NCI-H2107 treated with DMSO at 0.1 percent for 48 hours (cell line): ENCODE measurements at regions not wholly inside any gene's neighbourhood (a gene's known extent, or its start where the extent isn't known, plus 50 kb on each side); places are given as distances from the start of the nearest gene placed in this dataset.

Source experiments
- DNase-seq: peaks from one replicate; lab custom pipeline; 2025; ENCODE audit not compliant: unreplicated experiment; lab: John Stamatoyannopoulos, UW

DNA sequence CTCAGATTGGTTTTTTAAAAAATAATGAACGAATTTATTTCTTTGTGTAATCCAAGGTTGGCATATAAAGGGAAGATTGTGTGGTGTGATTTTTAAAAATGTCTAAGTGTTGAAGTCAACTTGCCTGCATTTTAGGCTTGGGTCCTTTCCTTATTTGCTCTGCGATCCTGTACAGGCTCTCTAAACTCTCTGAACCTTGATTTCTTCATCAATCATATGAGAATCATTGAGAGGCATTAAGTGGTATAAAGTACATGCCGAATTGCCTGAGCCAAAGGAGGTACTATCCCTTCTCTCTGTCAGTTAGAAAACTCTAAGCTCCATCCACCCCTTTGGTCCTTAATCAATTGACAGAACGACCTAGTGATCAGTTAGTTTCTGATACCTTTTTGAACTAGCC lies 440.4 kb upstream of the MEX3C start:
- no peak for DNase-seq

GRCh38 chr18:51639541-51639940 lies 442.1 kb upstream of the MEX3C start:
- no peak for DNase-seq

GRCh38 chr18:51643483-51643882 lies 446.0 kb upstream of the MEX3C start:
- no peak for DNase-seq

GRCh38 chr18:51645607-51646006 lies 448.1 kb upstream of the MEX3C start:
- DNase-seq = no peak

GRCh38 chr18:51647346-51647745 lies 449.9 kb upstream of the MEX3C start:
- no peak for DNase-seq

- no peak for DNase-seq
Observed at GRCh38 chr18:51647942-51648341, 450.5 kb upstream of the MEX3C start.

- no peak for DNase-seq
Observed at GRCh38 chr18:51649796-51650195, 452.3 kb upstream of the MEX3C start.

- no peak for DNase-seq
Observed at GRCh38 chr18:51651761-51652160, 454.3 kb upstream of the MEX3C start.

GRCh38 chr18:51653507-51654213 lies 456.2 kb upstream of the MEX3C start:
- no peak for DNase-seq

DNA sequence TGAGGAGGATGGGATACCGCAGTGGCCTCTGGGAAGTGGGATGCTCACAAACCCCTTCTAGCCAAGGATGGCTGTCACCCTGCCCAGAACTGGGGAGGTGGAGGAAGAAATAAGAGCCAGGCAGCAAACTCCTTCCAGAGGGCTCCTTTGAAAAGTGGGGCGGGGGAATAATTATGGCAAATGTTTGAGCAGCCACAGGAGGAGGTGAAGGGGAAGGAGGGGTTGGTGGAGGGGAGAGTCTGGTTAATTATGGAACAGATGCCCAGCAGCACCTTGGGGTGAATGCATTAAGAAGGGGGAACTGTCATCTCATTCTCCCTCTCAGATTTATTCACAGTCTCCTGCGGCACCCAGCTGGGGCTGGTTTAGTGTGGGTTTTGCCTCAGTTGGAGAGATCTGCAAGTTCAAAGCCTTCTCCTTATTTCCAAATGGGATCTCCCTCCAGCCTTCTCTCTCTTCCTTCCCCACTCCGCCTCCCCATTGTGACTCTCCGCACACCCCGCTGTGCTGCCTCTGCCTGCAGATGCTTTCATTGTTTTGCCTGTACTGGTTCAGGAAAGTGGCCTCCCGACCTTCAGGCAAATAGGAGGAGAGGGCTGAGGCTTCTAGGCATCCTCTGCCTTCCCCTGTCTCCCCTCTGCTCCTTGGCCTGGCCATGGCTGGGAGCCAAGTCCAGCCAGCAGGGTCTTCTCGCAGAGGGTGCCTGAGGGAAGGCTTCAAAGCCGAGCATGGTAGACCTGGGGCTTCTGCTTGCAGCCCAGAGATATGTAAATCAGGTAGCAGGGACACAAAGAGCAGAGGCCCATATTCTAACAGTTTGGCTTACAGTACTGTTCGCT lies 457.2 kb upstream of the MEX3C start:
- peak; percentile 90 for DNase-seq

DNA sequence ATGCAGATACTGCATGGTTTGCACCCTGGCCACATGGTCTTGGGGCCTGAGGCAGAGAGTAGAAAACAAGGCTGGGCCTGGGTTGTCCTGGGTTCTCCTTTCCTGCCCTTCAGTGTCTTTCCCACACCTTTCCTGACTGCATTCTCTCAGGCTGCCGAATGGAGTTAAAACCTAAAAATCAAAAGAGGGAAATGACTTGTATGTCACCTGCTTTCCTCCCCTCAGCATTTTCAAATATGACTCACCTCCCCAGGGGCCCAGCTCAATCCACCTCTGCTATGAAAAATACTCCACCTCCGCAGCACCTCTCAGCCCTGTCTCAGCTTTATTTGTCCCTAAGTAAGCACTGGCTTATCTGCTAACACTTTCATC lies 457.8 kb upstream of the MEX3C start:
- peak; percentile 85 for DNase-seq

DNA sequence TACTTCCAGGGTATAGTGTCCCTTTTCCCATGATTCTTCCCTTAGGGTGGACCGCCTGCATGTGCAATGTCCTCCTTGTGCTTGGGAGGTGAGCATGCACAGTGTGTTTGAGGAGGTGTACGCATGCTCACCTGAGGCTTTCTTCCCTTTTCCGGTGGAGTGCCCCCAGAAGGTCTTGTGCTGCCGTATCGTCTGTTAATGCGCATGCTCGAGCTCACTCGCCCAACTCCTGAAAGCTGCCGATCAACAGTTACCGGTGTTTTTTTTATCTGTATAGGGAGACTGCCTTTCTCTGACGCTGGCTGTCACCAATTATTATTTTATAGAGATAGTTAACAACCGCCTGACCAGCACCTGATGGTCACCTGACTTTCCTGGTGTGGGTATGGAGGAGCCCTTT lies 458.8 kb upstream of the MEX3C start:
- DNase-seq = no peak

DNA sequence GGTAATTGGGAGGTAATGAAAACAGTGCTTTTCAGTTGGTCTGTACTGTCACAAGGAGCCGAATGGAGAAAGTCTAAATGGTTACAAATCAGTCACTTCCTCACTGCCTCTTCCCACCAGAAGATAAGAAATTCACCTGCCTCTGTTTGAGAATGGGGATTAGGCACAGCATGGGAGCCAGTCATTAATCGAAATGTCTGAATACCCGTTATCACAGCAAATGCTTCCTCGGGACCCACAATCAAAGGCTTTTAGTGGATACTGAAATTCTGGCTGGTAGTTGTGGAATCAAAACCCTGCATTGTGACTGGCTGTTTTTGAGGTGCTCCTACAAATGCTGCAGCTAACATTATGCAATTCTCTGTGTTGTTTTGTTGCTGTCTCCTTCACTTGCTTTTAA lies 461.0 kb upstream of the MEX3C start:
- no peak for DNase-seq

DNA sequence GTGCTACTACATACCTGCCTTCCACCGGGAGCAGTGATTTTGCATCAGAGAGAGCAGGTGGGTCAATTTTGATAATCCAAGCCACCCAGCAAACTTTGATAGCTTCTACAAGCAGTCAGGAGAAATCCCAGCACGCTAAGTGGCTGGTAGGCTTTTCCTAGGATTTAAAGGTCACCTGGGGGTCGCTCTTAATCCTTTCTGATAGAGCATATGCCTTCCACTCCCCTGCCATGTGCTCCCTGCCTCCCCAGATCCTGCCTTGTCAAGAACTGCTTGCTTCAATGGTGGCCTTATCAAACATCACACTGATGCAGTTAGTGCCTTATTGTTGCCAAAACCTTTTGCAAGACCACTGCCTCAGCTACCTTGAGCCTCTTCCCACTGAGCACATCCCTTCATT lies 462.3 kb upstream of the MEX3C start:
- no peak for DNase-seq

- no peak for DNase-seq
Observed at GRCh38 chr18:51660188-51660715, 462.8 kb upstream of the MEX3C start.

- DNase-seq = no peak
Observed at GRCh38 chr18:51664236-51664635, 466.8 kb upstream of the MEX3C start.

GRCh38 chr18:51666763-51667191 lies 469.3 kb upstream of the MEX3C start:
- peak; percentile 79 for DNase-seq

GRCh38 chr18:51668101-51668500 lies 470.6 kb upstream of the MEX3C start:
- DNase-seq = peak; percentile 80

DNA sequence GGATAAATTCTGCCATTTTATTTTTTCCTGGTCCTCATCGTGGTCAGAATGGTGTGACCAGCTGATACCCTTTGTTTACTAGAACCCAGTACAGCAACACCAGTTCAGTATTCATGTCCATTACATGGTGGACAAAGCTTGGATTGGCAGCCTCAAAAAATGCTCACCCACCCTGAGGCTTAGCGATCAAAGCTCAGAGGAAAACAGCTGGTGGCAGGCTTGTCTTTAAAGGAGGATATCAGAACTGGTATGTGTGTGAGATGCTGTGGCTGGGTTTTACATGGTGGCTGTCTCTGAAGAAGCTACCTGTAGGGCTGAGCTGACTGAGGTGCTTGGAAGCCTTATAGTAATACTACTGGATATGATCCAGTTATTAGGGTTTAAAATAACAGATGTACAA lies 471.1 kb upstream of the MEX3C start:
- DNase-seq = no peak

DNA sequence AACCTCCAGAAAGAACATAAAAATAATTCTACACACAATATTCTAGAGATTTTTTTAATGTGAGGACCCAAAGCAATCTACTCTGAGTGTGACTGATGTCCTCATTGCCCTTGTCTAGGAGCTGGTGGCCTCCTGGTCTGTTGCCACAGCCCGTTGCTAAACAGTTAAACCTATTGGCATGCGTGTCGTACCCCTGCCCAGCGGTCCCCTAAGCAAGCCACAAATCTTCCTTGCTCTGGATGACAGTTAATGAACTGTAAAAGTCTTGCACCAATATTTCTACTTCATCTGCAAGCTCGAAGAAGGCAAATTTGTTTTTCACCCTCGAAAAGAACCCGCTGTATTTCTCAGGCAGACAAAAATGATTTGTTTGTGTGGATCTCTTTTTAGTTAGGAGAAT lies 489.1 kb upstream of the MEX3C start:
- DNase-seq = no peak

- no peak for DNase-seq
Observed at GRCh38 chr18:51687845-51688585, 490.5 kb upstream of the MEX3C start.

- no peak for DNase-seq
Observed at GRCh38 chr18:51692612-51693011, 495.1 kb upstream of the MEX3C start.
